HCT116 (cell line): ENCODE measurements at regions not wholly inside any gene's neighbourhood (a gene's known extent, or its start where the extent isn't known, plus 50 kb on each side); places are given as distances from the start of the nearest gene placed in this dataset.

Experiments used
- ATAC-seq: fragments of 200-7000 bp; cut with Tn5 transposase; 2 replicates; pipeline ENCODE4 v1.9.1; 2020; ENCODE audit warnings: mild to moderate bottlenecking, moderate library complexity
- BruUV-seq: library from RNA; stranded (reverse); fragments of 400-500 nt; replicated peaks from 2 replicates; lab custom pipeline; 2021; lab: Mats Ljungman, UMichigan
- CTCF ChIA-PET: fragments of 300-600 bp; sonication (Branson Sonifier 250); formaldehyde crosslinking; loops from one replicate; lab custom pipeline; 2021; ENCODE audit warnings: antibody characterized with exemption; lab: Charles Lee
- POLR2A ChIA-PET: fragments of 300-600, 350-600 bp; sonication (Branson Sonifier 250); formaldehyde crosslinking; loops from one replicate; lab custom pipeline; 2021; ENCODE audit warnings: antibody characterized with exemption; lab: Charles Lee
- RAD21 ChIA-PET, 2 experiments: fragments of 300-600 bp; sonication (Branson Sonifier 250); formaldehyde crosslinking; loops; one replicate each; lab custom pipeline; 2023; ENCODE audit warnings: low total read pairs in 2 of 2; ENCODE audit not compliant: uncharacterized antibody in 2 of 2, unreplicated experiment in 2 of 2, low non-redundant PET in 1 of 2; lab: Charles Lee
- DNase-seq: peaks from one replicate; pipeline ENCODE4 v3.0.0-alpha.2; 2010; ENCODE audit warnings: low read depth, low spot score
- H2AFZ ChIP-seq: fragments of 200-600 bp; shearing (Covaris generic), sonication (generic); 2 replicates; pipeline ENCODE4 v1.6.1; 2017; ENCODE audit warnings: low read depth, mixed run types, mixed read lengths, antibody characterized with exemption, low read length; ENCODE audit not compliant: poor library complexity, severe bottlenecking
- H3K27ac ChIP-seq: 2 replicates; pipeline ENCODE4 v1.5.1; 2012; ENCODE audit warnings: low read depth, low read length
- H3K27me3 ChIP-seq: fragments of 200-600 bp; sonication (generic); 2 replicates; pipeline ENCODE4 v1.6.1; 2016; ENCODE audit warnings: mixed run types, low read length, mixed read lengths; ENCODE audit not compliant: insufficient read depth
- H3K36me3 ChIP-seq, 2 experiments: fragments of 200-500 bp in 1 of 2; fragments of 200-600 bp in 1 of 2; sonication (Bioruptor generic) in 1 of 2; sonication (generic) in 1 of 2; 2 replicates each; pipeline versions ENCODE4 v1.5.1 to v1.6.1; 2014 to 2016; ENCODE audit warnings: low read length in 2 of 2, inconsistent platforms in 1 of 2, mixed read lengths in 1 of 2, mixed run types in 1 of 2; ENCODE audit not compliant: insufficient read depth in 2 of 2, control insufficient read depth in 1 of 2
- H3K4me1 ChIP-seq, 2 experiments: fragments of 200-600 bp in 1 of 2; sonication (generic) in 1 of 2; 2 replicates each; pipeline versions ENCODE4 v1.5.1 to v1.6.1; 2012 to 2017; ENCODE audit warnings: low read length in 2 of 2, inconsistent platforms in 1 of 2, mild to moderate bottlenecking in 1 of 2, mixed read lengths in 1 of 2, mixed run types in 1 of 2, moderate library complexity in 1 of 2; ENCODE audit not compliant: insufficient read depth in 2 of 2, control insufficient read depth in 1 of 2
- H3K4me2 ChIP-seq: fragments of 200-600 bp; sonication (generic); 2 replicates; pipeline ENCODE4 v1.6.1; 2017; ENCODE audit warnings: mixed run types, low read length, mixed read lengths
- H3K4me3 ChIP-seq, 2 experiments: fragments of 200-600 bp in 1 of 2; sonication (generic) in 1 of 2; replicated peaks in 1 of 2; 2 replicates each; pipeline ENCODE4 v1.5.1; 2011 to 2016; ENCODE audit warnings: low read length in 2 of 2, control low read depth in 1 of 2, low read depth in 1 of 2, mild to moderate bottlenecking in 1 of 2, mixed read lengths in 1 of 2, mixed run types in 1 of 2
- H3K79me2 ChIP-seq: fragments of 200-600 bp; sonication (generic); 2 replicates; pipeline ENCODE4 v1.6.1; 2017; ENCODE audit warnings: mild to moderate bottlenecking, mixed run types, low read length, moderate library complexity, mixed read lengths; ENCODE audit not compliant: insufficient read depth
- H3K9ac ChIP-seq: fragments of 200-600 bp; sonication (generic); 2 replicates; pipeline ENCODE4 v1.6.1; 2016; ENCODE audit warnings: low read length, mixed read lengths
- H3K9me2 ChIP-seq: fragments of 200-600 bp; sonication (generic), shearing (Covaris generic); 2 replicates; pipeline ENCODE4 v1.6.1; 2017; ENCODE audit warnings: mixed run types, mild to moderate bottlenecking, moderate library complexity; ENCODE audit not compliant: insufficient read depth
- H3K9me3 ChIP-seq, 2 experiments: fragments of 200-500 bp in 1 of 2; fragments of 200-600 bp in 1 of 2; sonication (Bioruptor generic) in 1 of 2; sonication (generic) in 1 of 2; 2 replicates each; pipeline ENCODE4 v1.6.1; 2014 to 2017; ENCODE audit warnings: low read length in 2 of 2, mixed read lengths in 2 of 2, inconsistent platforms in 1 of 2, low read depth in 1 of 2, mild to moderate bottlenecking in 1 of 2, mixed run types in 1 of 2, moderate library complexity in 1 of 2; ENCODE audit not compliant: control insufficient read depth in 1 of 2, insufficient read depth in 1 of 2
- H4K20me1 ChIP-seq: fragments of 200-600 bp; sonication (generic), shearing (Covaris generic); 2 replicates; pipeline ENCODE4 v1.6.1; 2017; ENCODE audit warnings: mixed run types, mild to moderate bottlenecking, moderate library complexity; ENCODE audit not compliant: insufficient read depth
- CEBPB ChIP-seq: IDR thresholded peaks from 2 replicates; pipeline ENCODE4 v1.6.1; 2012; ENCODE audit warnings: low read depth
- EGR1 ChIP-seq: IDR thresholded peaks from 2 replicates; pipeline ENCODE4 v1.6.1; 2012; ENCODE audit warnings: low read depth
- ELF1 ChIP-seq: IDR thresholded peaks from 2 replicates; pipeline ENCODE4 v1.6.1; 2012; ENCODE audit warnings: low read depth, borderline replicate concordance
- EZH2 ChIP-seq: fragments of 200-600 bp; sonication (generic); IDR thresholded peaks from 2 replicates; pipeline ENCODE4 v1.6.1; 2017; ENCODE audit warnings: antibody characterized with exemption, mixed run types
- FOSL1 ChIP-seq: IDR thresholded peaks from 2 replicates; pipeline ENCODE4 v1.6.1; 2012; ENCODE audit warnings: low read depth
- JUND ChIP-seq: IDR thresholded peaks from 2 replicates; pipeline ENCODE4 v1.6.1; 2012
- POLR2AphosphoS5 ChIP-seq: IDR thresholded peaks from 2 replicates; pipeline ENCODE4 v1.6.1; 2011; ENCODE audit warnings: mild to moderate bottlenecking, low read depth, low read length, moderate library complexity
- RAD21 ChIP-seq: IDR thresholded peaks from 2 replicates; pipeline ENCODE4 v1.6.1; 2012; ENCODE audit warnings: low read depth, mild to moderate bottlenecking
- SIN3A ChIP-seq: IDR thresholded peaks from 2 replicates; pipeline ENCODE4 v1.6.1; 2012; ENCODE audit warnings: low read depth
- SP1 ChIP-seq: IDR thresholded peaks from 2 replicates; pipeline ENCODE4 v1.6.1; 2012; ENCODE audit warnings: low read depth
- SRF ChIP-seq: IDR thresholded peaks from 2 replicates; pipeline ENCODE4 v1.6.1; 2012; ENCODE audit warnings: low read depth
- TCF7L2 ChIP-seq: IDR thresholded peaks from 2 replicates; pipeline ENCODE4 v1.7.0; 2011; ENCODE audit warnings: borderline replicate concordance, inconsistent platforms; ENCODE audit not compliant: insufficient read depth, insufficient read length; ENCODE audit errors: extremely low read depth
- YY1 ChIP-seq: IDR thresholded peaks from 2 replicates; pipeline ENCODE4 v1.6.1; 2011; ENCODE audit warnings: low read length, low read depth, moderate library complexity, mild to moderate bottlenecking; ENCODE audit not compliant: insufficient replicate concordance; ENCODE audit errors: extremely low read depth
- intact Hi-C: fragments of 100-400 bp; cut with micrococcal nuclease; formaldehyde crosslinking; loops from 2 replicates; pipeline ENCODE4 v1.10.0; 2022
- TF ChIP-seq, protein P1 (sequence below): IDR thresholded peaks from 2 replicates; pipeline ENCODE4 v1.6.1; 2012; ENCODE audit warnings: low read depth
- TF ChIP-seq, protein P2 (sequence below): IDR thresholded peaks from 2 replicates; pipeline ENCODE4 v1.6.1; 2011; ENCODE audit warnings: mild to moderate bottlenecking, low read length, moderate library complexity; ENCODE audit not compliant: insufficient replicate concordance; ENCODE audit errors: extremely low read depth
- TF ChIP-seq, protein P3 (sequence below): IDR thresholded peaks from 2 replicates; pipeline ENCODE4 v1.6.1; 2012
- TF ChIP-seq, protein P4 (sequence below): IDR thresholded peaks from 2 replicates; pipeline ENCODE4 v1.6.1; 2012

DNA sequence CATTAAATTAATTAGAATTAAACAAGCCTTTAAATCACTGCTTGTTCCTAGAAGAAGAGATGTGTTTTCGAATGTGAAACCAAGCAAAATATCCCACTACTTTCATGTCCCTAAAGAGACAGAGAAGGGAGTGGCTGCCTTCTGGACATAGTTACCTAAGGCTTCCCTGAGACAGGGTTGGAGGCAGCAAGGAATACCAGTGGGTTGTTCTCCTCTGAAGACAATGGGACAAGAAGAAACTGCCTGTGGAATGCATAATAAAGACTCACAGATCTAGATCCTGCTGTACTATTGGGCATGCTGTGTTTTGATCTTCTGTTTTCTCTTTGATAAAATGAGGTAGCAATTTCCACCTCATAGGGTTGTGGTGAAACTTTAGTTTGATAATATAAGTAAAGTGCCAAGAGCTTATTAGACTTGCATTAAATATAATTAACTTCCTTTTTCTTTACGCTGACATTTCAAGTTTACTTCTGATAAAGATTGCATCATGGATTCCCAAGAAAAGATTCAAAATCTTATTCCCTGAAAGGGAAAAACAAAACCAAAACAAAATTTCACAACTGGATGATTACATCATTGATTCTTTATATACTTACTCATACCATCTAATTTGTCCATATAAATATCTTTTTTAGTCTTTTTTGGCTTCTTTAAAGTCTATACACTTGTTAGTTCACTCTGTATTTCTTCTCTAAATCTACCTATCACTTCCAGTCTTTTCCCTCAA, 621.3 kb downstream of the ETS1 start:
- BruUV-seq: no TSS peak
- Histone ChIP-seq H3K36me3 (no peaks in the 10 kb centered on the region), H3K9me2 (no peaks in the 10 kb centered on the region), H3K27ac (no peak overlapping the region), H2AFZ (no peak overlapping the region), H3K4me3 (no peak overlapping the region), H3K9ac (no peak overlapping the region), H3K4me1 (no peaks in the 10 kb centered on the region), H3K4me2 (no peak overlapping the region), H3K27me3 (no peaks in the 10 kb centered on the region), H4K20me1 (no peaks in the 10 kb centered on the region), H3K79me2 (no peaks in the 10 kb centered on the region), H3K9me3 (peaks cover 4 to 7% of the 10 kb centered on the region in 2 experiments; a peak in 2 of 4 replicates)
- no peak for ATAC-seq
- intact Hi-C loops: no loop called here
- TF ChIP-seq CEBPB (no peak), RAD21 (no peak), EGR1 (no peak), ELF1 (no peak), SIN3A (no peak), FOSL1 (no peak), YY1 (no peak), TCF7L2 (no peak), POLR2AphosphoS5 (no peak), JUND (no peak), SRF (no peak), SP1 (no peak), EZH2 (no peak)
- TF ChIP-seq, protein P1, sequence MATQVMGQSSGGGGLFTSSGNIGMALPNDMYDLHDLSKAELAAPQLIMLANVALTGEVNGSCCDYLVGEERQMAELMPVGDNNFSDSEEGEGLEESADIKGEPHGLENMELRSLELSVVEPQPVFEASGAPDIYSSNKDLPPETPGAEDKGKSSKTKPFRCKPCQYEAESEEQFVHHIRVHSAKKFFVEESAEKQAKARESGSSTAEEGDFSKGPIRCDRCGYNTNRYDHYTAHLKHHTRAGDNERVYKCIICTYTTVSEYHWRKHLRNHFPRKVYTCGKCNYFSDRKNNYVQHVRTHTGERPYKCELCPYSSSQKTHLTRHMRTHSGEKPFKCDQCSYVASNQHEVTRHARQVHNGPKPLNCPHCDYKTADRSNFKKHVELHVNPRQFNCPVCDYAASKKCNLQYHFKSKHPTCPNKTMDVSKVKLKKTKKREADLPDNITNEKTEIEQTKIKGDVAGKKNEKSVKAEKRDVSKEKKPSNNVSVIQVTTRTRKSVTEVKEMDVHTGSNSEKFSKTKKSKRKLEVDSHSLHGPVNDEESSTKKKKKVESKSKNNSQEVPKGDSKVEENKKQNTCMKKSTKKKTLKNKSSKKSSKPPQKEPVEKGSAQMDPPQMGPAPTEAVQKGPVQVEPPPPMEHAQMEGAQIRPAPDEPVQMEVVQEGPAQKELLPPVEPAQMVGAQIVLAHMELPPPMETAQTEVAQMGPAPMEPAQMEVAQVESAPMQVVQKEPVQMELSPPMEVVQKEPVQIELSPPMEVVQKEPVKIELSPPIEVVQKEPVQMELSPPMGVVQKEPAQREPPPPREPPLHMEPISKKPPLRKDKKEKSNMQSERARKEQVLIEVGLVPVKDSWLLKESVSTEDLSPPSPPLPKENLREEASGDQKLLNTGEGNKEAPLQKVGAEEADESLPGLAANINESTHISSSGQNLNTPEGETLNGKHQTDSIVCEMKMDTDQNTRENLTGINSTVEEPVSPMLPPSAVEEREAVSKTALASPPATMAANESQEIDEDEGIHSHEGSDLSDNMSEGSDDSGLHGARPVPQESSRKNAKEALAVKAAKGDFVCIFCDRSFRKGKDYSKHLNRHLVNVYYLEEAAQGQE: no peak
- TF ChIP-seq, protein P2, sequence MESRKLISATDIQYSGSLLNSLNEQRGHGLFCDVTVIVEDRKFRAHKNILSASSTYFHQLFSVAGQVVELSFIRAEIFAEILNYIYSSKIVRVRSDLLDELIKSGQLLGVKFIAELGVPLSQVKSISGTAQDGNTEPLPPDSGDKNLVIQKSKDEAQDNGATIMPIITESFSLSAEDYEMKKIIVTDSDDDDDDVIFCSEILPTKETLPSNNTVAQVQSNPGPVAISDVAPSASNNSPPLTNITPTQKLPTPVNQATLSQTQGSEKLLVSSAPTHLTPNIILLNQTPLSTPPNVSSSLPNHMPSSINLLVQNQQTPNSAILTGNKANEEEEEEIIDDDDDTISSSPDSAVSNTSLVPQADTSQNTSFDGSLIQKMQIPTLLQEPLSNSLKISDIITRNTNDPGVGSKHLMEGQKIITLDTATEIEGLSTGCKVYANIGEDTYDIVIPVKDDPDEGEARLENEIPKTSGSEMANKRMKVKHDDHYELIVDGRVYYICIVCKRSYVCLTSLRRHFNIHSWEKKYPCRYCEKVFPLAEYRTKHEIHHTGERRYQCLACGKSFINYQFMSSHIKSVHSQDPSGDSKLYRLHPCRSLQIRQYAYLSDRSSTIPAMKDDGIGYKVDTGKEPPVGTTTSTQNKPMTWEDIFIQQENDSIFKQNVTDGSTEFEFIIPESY: no peak
- TF ChIP-seq, protein P3, sequence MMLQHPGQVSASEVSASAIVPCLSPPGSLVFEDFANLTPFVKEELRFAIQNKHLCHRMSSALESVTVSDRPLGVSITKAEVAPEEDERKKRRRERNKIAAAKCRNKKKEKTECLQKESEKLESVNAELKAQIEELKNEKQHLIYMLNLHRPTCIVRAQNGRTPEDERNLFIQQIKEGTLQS: no peak
- TF ChIP-seq, protein P4, sequence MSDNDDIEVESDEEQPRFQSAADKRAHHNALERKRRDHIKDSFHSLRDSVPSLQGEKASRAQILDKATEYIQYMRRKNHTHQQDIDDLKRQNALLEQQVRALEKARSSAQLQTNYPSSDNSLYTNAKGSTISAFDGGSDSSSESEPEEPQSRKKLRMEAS: no peak
- ChIA-PET POLR2A (no interaction called here), CTCF (no interaction called here), RAD21 (no interaction called here)
- DNase-seq: no peak
